CD4-positive, alpha-beta T cell treated with Interleukin-15 for 1 hour (primary cell): ENCODE measurements at regions not wholly inside any gene's neighbourhood (a gene's known extent, or its start where the extent isn't known, plus 50 kb on each side); places are given as distances from the start of the nearest gene placed in this dataset.
A peak's percentile ranks its signal among the peaks of the same experiment; 100 is the strongest.

Source experiments
- DNase-seq: peaks from one replicate; pipeline ENCODE4 v3.0.0-alpha.2; 2020

DNA sequence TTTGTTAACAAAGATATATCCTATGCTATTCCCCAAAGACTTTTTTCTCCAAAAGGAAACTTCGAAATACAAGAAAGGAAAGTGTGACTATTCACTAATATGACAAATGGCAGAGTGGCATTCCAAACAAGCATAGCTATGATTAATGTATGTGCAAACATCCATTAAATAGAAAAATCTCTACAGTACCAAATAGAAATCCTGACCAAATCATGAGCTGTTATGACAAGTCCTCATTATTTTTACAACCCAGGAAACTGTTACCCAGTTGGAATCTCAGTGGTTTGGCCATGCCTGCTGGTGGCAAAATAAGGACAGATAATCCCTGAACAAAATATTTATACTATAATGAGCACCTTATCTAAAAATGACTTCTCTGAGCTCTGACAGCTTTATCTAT lies 202.1 kb downstream of the SEC23A start:
- DNase-seq = no peak

DNA sequence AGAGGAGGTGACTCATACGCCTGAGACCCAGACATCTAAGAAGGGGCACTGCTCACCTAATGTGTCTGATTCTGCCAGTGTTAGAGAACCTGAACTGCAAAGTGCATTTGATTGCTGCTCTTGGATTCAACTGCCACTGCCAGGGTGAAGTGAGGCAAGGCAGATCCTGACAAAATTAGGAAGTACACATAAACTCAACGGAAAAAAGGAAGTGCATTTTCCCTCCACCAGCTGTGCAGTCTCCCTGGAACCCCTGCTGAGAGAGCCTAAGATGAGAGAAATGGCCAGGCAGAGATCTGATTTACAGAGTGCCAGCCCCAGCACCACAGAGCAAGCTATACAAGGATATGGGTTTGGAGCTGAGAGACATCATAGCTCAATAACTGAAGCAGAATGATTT lies 215.3 kb downstream of the SEC23A start:
- DNase-seq = no peak

DNA sequence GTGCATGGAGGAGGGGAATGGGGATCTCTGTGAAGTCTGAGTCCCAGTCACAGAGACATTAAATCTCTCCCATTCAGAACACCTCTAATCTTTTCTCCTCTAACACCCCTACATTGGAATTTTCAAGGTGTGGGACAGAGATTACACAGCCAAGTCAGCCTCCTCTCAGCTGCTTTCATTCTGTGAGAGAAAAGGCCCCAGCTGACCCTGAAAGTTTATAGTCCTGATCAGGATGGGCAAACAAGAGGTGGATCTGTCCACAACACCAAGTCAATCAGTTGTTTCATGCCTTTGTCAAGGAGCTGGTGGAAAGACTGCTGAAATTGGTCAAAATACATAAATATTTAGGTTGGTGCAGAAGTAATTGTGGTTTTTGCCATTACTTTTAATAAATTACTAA lies 218.9 kb downstream of the SEC23A start:
- DNase-seq = no peak

DNA sequence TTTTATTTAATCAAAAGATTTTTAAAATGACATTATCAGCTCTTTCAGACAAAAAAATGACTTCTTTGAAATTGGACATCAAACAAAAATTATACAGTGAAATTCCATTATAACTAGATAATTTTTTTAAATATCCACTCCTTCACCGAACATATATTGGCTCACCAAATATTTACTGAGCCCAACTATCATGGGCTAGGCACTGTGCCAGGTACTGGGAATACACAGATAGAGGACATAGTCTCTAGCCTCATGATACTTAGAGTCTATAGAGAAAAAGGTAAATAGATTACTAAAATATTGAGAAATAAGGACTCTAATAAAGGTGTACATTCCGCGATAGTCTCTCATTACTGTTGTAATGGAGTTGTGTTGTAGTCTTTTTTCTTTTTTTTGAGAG lies 219.9 kb downstream of the SEC23A start:
- no peak for DNase-seq

DNA sequence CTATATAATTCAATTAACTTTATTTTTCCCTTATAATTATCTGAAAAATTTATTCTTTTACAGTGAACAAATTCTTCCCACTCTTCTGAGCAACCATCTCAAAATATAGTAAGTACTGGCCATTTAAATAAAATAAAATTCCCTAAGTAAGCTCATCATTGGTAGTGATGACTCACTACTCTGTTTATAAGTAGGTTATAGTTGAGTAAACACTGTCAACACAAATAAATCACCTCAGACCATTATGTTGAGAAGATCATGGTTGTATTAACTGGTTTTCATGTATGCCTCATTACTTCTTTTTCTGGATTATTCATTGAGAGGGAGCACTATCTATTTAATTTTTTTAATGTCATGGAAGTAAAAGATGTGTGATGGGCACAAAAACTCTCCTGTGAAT lies 220.5 kb downstream of the SEC23A start:
- no peak for DNase-seq

DNA sequence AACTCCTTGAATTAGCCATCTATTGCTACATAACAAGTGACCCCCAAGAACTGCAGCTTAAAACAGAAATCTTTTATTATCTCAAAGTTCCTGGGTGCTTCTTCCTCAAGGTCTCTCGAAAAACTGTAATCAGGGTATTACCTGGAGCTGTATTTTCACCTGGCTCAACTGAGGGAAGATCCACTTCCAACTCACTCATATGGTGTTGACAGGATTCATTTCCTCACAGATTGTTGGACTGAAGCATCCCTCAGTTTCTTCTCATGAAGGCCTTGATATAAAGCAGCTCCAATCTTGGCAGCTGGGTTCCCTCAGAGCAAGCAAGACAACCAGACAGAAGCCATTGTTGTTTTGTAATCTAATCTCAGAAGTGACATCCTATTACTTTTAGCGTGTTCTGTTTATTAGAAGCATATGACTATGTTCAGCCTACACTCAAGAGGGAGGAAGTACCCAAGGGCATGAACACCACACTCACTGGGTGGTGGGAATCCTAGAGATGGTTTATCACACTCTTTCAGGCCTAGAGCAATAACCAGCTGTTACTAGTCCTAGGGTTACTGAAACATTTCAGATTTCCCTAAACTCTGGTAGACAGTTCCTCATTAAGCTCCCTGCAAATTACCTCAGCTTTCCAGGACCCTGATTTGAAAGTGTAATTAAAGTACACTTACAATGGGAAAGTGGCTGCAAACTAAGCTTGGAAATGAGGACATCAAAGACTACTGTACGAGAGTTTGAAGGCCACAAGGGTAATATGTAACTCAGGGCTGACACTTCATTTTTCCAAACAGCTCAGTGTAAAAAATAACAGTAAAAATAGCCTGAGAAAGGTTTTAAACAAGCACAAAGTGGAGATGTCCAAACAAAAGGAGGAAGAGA lies 222.2 kb downstream of the SEC23A start:
- no peak for DNase-seq

DNA sequence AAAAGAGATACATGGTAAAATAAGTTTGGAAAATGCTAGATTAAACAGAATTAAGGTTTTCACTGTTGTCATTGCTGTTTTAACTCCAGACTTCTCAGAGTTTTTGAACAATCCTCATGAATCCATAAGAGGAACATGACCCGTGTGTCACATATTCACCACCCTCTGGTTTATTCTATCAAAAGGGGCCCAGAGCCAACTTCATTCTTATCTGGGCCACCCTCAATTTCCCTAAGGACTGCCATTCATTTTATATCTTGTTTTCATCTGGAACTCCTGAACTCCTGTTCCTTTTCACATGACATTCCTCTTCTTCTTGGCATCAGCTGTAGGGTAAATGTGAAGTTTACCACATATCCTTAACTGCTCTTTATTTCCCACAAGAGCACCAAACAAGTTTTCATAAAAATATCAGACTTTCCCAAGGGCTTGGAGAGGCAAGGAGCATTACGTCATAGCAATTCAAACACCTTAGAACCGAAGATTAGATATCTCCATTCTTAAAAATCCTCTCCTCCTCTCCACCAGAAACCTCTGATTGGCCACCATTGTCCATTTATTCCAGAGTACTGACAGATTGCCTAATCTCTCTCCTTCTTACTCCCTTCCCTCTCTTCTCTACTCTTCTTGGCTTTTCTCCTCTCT lies 225.2 kb downstream of the SEC23A start:
- DNase-seq = no peak

DNA sequence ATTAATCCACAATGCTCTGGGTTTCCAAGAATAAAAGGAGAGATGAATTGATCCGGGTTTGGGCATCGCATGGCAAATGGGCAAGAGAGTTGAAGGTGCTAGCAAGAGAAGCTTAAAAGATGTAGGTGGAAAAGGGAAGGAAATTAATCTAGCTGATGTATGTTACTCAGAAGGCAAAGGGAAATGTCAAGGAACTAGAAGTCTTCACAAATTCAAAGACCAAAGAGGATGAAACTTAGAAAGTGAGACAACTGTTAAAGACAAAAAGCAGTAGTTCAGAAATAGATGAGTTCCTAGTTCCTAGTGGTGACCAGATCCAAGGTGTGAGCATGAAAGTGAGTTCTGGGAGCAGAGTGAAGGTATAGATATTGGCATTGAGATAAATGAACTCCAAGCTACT lies 228.3 kb downstream of the SEC23A start:
- DNase-seq = no peak

DNA sequence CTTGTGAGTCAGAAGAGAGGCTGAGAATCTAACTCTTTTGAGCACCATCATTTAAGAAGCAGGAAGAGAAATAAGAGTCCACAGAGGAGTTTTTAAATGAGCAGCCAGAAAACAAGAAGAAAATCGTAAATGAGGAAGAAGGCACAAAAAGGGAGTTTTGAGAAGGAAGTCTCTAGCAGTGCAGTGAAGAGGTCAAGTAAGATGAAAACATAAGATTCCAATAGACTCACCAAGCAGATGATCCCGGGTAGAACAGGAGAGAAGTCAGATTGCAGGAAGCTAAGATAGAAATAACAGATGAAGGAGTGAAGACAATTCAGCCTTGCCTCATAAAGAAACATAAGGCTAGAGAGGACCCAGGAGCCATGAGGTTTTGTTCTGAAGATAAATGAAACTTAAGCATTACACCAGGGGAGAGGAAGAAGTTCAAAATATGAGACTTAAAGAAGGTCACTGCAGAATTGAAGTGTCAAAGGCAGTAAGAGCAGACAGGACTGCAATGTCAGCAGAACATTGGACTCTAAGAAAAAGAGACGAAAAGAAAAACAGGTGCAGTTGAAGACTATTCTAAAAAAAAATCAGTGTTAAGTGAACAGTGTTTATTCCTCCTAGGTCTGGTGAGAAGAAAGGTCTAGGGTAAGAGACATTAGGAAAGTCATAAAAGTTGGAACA lies 229.0 kb downstream of the SEC23A start:
- DNase-seq = no peak

DNA sequence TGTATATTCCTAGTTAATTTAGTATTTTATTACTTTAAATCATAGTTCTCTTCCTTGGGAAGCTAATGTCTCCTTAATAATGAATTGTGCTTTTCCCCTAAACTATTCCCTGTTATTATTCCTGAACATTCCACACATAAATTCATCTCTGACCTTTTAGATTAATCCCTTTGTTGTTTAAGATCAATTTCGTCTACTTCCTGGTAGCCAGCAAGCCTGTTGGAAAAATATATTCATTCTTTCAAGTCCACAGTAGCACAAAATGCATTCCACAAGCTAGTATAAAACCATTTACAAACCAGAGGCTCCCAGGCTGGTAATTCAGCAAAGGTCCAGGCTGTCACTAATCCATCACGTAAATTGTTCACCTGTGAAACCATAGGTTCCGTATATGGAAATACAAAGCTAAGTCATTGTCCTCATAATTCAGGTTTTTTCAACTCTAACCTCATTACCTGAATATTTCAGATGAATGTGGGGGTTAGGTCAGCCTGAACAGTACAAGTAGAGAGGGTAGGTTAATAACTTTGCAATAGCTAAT lies 232.7 kb downstream of the SEC23A start:
- DNase-seq = no peak

DNA sequence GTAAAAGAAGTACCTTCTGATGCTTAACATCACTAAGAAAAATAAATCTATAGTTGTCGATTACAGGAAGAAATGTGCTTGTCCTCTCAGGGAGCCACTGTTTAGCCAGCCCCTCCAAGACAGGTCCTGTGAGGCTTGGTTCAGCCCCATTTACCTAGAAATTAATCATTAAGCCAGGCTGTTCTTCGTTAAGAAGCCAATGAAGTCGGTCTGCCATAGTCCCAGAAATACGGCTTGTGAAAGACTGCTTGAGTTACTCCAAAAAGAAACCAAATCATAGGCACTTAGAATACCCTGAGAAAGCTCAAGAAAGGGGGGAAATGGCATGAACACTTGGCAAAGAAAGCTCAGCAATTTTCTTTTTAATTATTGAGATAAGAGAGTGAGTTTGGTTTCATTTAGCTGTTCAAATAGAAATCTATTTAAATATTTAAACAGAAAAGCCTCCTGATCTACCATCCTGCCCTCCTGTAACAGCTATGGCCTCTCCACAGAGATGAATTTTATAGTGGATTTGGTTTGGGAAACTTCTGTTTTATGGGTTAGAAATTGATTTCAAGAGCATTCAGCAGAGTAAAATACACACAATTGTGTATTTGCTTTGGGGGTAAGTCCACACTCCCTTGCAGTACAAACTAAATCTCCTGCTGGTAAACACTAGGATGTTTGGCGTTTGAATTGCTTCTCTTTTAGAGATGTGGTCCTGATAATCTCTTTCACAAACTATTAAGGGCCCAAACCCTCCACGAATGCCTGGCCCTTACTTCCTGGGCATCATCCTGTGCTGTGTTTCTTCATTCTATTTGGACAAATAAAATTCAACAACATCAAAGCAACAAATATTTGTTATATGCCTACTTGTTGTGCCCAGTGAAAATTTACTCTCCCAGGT lies 234.4 kb downstream of the SEC23A start:
- no peak for DNase-seq

DNA sequence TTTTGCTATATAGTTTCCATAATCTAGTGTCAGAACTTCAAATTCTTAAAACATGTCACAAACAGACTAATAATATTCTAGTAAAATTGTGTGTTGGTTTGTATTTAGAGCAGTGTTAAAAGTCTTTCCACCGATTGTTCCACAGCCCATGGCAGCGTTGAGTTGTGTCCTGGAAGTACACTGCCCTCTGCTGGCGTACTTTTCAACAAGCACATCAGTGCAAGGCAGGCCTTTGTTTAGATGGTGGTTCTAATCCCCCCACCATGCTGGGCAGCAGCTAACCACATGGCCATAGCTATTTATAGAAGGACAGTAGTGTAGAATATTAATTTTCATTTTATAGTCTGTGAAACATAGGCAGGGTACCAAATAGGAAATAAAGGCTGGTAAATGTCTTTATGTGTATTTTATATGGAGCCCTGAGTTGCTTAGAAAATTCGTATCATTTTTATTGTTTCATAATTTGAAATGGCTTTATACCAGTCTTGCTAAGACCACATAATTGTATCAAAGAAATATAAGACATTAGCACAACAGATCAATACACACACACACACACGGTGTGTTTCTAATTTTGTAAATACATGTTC lies 235.4 kb downstream of the SEC23A start:
- peak; percentile 30 for DNase-seq

DNA sequence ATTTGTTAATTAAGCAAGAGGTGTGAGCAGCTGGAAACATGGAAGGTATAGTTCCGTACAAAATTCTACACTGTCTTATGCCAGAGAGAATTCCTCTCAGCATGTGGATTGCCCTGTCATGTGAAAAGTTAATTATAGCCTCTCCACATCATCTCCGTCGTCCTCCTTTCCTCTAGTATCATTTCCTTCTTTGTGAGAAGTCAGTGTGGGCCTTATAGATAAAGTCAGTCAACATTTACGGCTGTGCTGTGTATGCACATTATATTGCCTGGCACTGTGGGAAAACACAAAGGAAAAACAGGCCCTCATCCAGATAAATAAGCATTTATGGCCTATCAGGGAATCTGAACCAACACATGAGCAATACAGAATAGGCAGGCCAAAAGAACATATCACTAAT lies 236.6 kb downstream of the SEC23A start:
- DNase-seq = no peak

DNA sequence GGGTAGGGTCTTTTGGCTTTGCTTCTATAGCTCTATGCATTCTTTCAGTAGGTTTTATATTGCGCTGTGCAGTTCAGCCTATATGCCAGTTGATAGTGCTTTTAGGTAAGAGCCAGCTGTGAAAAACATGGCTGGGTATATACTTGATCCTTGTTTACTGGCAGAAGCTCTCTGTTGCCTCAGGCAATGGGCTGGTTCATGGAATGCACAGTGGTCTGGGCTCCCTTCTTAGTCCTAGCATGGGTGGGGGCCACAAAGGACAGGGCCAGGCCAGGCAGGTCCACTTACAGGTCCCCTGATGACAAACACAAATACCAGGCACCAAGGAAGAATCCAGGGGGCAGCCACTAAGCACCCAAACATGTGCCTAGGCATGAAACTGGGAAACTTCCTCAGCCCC lies 240.7 kb downstream of the SEC23A start:
- DNase-seq = no peak

DNA sequence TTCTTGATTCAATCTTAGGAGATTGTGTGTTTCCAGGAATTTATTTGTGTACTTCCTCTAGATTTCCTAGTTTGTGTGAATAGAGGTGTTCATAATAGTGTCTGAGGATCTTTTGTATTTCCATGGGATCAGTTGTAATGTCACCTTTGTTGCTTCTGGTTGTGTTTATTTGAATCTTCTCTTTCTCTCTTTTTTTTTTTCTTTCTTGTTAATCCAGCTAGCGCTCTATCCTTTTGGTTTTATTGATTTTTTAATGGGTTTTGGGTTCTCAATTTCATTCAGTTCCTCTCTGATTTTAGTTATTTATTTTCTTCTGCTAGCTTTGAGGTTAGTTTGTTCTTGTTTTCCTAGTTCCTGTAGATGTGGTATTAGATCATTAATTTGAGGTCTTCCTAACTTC lies 242.5 kb downstream of the SEC23A start:
- DNase-seq = no peak

DNA sequence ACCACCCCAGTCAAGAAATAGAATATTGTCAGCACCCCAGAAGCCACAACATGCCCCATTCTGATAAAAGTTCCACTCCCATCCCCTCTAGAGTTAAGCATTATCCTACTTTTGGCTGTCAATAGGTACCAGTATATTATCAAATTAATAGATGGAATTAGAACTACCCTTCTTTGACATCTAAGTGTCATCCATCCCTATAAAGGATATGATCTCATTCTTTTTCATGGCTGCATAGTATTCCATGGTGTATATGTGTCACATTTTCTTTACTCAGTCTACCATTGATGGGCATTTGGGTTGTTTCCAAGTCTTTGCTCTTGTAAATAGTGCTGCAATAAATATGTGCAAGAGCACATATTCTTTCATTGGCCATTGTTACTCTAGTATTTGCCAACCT lies 246.2 kb downstream of the SEC23A start:
- no peak for DNase-seq

DNA sequence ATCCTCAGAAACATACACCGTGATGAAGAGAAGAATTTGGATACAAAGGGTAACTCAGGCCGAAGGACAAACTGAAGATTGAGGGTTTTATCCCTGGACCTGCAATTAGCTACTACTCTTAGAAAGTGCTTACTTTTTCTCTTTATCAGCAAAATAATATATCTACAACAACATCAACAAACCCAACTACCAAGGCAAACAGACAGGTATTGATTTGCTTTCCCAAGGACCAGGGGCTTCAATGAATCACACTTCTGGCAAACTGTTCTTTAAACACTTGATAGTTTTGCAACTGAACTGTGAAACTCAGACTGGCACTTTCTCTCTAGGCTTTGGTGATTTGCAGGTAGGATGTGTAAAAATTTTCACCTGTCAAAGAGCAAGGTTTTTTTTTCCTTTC lies 247.5 kb downstream of the SEC23A start:
- no peak for DNase-seq

DNA sequence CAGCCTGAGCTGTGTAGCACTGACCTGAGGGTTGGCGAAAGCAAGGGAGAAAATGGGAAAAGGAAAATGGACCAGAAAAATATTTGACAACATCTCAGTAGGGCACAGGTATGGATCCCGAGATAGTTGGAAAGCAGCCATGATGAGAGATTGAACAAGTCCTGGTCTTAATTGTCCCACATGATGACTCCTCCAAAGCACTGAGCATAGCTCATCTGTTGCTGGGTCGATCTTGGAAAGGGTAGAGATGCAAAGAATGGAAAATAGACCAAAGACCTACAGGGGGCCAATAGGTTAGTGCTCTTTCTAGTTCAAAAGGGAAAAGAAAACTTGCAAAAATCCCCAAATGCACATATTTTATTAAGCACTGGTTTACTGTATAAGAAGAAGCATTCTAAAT lies 251.9 kb downstream of the SEC23A start:
- no peak for DNase-seq

DNA sequence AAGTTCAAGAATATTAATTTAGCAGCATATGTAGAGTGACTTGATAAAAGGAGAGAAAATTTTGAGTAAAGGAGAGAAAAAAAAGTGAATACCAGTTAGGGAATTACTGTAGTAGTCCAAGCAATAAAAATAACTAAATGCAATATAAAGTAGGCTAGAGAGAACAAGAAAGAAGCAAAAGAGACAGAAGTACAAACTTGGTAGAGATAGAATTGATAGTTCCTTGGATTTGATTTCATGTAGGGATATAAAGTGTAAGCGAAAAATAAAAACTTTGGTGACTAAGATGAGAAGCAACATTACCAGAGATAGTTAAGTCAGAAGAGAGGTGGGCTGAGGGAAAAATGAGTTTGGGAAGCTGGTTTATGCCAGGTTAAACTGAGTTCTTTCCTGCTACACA lies 252.4 kb downstream of the SEC23A start:
- no peak for DNase-seq

DNA sequence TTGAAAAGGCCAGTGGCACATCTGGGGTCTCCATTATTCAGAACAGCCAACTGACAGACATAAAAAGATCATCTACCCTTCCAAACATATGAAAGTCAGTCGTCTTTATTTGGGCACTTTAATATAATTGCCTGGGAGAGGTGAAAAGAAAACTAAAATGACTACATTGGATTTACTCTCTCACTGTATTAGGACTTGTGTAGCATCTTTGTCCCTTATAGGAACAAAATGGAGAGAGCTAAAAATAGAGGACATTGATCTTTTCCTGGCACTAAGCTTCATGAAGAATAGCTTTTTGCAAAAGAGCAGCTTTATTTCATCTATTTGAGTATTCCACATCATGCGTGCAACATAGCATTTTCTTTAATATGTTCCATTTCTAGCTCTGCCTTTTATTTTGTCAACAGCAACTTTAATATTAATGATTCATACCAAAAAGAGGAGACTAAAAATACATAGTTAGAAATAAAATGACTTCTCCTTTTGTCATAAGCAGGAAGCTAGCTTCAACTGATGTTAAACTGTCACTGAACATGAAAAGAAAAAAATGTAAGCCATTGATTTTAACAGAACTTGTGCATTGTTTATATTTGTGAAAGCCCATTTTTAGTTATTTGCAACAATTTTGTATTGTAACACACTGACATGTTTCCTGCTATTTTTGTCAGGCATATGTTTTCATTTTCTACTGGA lies 254.6 kb downstream of the SEC23A start:
- DNase-seq = no peak

DNA sequence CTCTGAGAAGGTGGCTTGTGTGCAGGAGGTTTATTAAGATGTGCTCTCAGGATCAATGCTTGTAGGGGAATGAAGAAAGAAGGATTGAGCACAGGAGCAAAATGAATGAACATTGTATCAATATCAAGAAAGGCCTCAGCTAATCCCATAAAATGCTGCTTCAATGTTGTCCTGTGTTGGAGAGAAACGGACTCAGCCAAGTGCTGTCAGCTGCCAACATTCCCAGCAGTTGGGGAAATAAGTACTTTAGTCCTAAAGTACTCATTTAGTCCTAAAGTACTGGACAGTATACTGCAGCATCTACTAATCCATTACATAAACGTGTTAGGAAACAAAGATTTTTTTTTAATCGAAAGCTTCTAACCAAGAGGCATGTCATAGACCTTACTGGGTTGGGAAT lies 255.9 kb downstream of the SEC23A start:
- no peak for DNase-seq
